HG03460 (cell line): ENCODE measurements at regions not wholly inside any gene's neighbourhood (a gene's known extent, or its start where the extent isn't known, plus 50 kb on each side); places are given as distances from the start of the nearest gene placed in this dataset.

Experiments
- ATAC-seq: cut with Tn5 transposase; IDR thresholded peaks from one replicate; pipeline ENCODE4 v1.9.1; 2021; ENCODE audit not compliant: unreplicated experiment

DNA sequence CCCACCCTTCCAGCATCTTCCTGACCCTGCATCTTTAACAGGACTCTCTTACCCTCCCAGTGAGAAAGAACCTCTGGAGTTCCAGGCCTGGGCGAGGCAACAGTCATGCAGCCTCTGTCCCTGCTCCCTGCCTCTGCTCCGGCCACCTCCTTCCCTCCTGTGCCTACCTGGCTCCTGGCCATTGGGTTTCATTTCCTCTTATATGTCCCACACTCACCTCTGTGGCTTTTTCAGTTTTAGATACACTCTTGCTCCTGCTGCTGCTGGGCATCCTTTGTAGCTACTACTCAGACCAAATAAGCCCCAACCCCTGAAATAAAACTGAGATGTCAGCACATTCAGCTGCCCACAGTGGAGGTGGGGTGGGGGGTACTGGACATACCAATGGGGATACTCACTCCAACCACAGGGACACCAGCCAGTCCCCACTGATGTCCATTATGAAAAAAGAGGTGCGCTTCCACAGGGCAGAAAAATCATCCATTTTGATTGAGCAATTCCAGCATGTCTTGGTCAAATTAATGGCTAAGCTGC, 99.1 kb upstream of the NRXN3 start:
- ATAC-seq = no peak

DNA sequence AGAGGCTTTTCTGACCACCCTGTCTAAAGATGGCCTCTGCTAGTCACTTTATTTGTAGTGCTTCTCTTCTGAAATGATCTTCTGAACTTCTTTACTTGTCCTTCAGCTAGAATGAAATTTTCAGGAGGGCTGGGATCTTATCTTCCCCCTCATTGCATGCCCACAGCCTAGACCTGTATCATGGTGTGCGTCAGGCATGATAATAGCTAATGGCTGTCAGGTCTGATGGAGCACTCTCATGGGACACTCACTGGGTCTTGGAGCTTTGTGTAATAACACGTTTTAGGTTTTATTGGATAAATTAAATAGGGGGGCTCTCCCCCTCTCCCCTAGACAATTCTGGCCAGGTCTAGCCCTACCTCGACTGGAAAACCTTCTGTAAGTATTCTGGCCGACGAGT, 97.1 kb upstream of the NRXN3 start:
- no peak for ATAC-seq

DNA sequence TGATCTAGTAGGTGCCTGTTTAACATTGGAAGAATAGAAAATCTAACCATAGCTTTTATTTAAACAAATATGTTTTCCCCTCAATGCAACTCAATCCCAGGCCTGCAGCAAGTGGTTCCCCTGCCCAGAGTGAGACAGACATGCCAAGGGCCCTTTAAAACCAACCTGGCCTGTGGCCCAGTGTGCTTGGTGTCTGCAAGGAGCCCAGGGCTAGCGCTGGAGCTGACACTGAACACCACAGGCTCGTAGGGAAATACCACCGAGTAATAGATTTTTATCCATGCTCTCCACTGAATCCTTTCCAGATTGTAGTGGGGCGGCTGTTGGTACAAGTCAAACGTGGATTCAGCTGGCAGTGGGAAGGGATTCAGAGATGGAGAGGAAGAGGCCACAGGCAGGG, 95.6 kb upstream of the NRXN3 start:
- no peak for ATAC-seq

DNA sequence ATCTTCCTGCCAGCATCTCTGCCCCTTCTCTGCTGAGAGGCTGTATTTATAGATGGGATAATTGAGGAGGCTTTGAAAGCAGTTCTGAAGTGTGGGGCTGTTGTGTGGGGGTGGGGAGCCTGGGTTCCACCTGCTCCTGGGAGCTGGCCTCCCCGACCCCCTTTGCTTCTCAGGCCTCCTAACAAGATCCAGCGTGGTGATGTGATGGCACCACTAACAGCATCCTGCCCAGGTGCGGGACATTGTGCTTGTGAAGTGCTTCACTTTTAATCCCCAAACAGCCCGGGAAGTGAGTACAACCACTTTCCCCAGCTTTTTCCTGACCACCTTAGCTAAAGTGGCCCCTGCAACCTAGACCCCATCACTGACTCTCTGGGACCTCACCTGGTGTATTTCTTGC, 95.1 kb upstream of the NRXN3 start:
- no peak for ATAC-seq

DNA sequence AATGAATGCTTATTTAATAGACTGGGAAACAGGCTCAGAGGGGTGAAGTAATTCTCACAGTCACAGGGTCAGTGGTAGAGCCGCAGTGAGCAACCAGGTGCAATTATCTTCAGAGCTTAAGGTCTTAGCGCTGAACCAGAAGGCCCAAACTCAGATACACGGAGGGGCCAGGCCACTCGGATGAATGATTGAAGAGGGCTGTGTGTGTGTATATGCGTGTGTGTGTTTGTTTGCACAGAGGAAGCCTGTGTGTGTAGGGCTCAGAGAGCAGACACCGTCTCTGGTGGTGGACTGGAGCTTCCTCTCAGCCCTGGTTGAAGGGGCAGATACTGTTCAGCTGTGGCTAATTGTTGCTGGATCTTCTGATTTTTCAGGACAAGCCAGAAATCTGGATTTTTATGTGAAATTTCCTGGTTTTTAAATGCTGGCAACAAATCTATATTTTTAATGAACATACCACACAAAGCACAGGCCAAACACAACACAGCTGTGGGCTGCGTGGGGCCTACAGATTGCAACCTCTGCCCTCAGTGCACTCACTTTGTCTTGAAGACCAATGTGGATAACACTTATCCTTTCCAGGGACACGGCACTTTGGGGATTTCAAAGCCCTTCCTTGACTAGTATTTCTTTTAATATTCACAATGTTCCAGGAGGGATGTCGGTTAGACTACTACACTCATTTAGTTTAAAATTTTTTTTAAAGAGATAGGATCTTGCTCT, 94.5 kb upstream of the NRXN3 start:
- no peak for ATAC-seq

DNA sequence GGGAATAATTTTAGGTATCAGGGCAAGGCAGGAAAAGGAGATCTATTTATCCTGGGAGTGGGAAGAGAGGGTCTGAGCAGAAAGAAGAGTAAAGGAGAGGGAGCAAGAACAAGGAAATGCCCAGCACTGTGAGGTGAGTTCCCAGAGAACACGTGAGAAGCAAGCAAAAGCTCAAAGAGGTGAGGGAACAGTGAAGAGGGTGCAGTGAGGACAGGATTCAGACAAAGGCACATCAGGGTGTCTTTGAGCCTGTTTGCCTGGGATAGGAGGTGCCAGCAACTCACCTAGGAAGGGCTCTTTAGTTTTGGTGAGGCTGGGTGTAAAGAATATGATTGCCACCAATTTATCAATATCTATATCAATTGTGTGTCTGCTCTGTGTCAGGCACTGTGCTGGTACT, 88.9 kb upstream of the NRXN3 start:
- no peak for ATAC-seq

DNA sequence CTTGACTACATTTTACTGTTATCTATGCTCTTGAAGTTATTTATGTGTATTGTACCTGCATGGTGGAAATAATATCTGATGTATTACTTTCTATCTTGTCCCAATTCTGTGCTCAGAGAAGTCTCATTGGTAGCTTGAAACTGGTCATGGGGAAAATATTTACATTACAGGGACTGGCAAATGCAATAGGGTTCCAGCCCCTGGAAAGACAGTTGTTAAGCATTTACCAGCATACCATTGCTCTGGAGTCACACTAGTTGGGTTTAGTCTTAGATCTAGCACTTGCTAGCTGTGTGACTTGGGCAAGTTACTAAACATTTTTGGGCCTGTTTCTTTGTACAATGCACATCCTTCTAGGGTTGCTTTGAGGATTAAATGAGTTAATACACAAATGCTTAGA, 86.3 kb upstream of the NRXN3 start:
- ATAC-seq = no peak

DNA sequence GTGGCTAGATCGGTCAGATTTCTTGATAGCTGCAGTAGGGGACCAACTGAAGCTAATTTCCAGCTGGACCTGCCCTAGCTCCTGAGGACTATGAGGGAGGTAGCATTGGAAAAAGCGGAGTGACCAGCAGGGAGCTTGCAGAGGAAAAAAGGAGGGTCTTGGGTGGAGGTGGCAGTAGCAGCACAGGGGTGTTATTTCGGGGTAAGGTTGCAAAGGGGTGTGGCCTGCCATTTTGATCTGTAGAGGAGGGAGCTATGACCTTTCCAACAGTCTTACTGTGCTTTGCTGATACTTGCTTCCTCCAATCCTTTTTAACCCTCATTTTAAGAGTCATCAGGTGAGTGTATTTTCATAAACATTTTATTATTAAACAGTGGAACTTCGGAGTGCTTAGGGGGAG, 83.8 kb upstream of the NRXN3 start:
- ATAC-seq = no peak

DNA sequence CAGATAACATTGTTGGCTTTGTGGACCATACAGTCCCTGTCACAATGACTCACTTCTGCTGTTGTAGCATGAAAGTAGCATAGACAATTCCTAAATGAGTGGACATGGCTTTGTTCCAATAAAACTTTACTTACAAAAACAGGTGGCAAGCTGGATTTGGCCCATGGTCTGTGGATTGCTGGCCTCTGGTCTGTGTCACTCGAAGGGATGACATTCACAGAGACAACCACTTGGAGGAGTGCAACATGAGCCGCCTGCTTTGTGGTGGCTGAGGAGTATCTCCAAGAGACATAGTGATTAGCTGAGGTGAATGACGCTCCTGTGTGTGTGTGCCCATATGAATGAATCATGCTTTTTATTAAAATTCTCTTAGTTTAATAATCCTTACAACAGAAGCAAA, 81.3 kb upstream of the NRXN3 start:
- ATAC-seq = no peak

DNA sequence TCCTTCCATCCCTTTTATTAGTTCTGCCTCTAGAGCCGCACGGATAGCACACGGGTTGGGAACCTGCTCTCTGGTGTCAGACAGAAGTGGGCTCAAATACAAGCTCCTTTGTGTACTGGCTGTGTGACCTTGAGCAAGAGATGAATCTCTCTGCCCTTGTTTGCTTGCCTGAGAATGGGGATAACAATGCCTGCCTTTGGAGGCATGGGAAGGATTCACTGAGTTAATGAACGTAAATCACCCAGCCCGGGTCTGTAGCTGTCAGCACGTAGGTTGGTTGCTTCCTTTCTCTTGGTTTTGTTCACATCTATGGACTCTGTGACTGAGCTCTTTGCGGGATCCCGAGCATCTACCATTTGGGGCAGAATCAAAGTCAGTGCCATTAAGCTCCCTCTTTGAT, 79.3 kb upstream of the NRXN3 start:
- ATAC-seq = no peak

DNA sequence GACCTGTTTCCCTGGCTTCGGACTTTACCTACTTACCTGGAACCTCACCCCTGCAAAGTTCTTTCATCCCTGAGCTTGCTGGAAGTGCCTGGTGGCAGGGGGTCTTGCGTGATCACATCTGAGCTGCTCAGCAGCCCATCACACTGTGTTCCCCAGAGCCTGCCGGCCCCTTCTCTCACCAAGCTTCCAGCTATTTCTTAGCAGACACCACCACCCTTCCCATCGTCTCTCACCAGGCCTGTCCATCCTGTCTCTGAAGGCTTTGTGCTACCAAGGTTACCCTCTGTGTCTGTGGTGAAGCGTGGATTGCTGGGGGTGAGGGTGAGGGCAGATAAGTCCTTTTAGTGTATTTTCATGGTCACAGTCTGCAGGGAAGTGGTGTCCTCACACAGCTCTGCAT, 78.8 kb upstream of the NRXN3 start:
- no peak for ATAC-seq

DNA sequence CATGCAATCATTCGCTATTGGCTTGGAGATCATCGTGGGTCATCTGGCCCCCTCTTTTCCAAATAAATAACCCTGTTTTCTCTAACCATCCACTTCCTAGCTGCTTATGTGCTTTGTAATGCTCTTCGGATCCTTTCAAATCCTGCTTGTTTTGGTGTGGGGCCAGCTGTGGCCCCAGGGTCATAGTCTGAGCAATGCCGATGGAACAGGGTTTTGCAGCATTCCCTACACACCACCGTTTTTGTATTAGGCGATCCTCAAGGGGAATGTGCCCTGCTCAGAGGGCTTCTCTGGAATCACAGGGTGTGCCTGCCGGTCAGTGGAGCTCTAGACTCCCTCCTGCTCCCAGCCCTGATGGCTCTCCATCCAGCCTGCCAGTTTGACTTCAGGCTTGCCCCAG, 78.1 kb upstream of the NRXN3 start:
- ATAC-seq = no peak

DNA sequence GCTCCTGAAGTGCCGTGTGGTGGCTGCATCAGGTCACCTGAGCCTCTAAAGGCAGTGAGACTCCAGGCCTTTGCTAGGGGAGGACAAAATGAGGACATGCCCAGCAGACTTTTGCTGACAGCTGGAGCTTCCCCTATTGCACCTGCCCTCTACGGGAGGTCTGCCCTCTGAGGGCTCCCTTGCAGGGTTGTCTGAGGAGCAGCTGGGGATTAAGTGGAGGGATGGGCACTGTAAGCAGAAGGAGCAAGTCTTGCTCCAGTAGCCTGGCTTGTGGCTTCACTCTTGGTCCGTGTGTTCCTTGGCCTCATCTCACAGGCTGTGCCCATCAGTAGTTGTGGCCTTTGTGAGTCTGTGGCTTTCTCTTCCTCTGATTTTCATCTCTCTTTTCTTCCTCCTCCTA, 66.9 kb upstream of the NRXN3 start:
- ATAC-seq = no peak

DNA sequence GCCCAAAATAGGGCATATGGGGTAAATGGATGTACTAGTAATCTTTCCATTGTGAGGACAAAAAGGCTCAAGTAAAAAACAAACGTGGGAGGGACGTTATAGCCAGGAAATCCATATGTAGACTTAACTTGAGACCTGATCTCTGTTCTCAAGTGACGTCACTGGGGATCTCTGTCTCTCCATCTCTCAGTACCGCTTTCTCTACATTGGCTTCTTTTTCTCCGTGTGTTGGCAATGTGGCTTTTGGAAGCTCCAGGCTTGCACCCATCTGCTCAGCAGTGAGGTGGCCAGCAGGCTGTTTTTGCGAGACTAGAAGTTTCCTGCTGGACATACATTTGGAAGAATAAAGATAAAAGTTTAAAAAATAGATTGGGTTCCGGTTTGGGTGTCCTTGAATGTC, 66.0 kb upstream of the NRXN3 start:
- ATAC-seq = no peak

DNA sequence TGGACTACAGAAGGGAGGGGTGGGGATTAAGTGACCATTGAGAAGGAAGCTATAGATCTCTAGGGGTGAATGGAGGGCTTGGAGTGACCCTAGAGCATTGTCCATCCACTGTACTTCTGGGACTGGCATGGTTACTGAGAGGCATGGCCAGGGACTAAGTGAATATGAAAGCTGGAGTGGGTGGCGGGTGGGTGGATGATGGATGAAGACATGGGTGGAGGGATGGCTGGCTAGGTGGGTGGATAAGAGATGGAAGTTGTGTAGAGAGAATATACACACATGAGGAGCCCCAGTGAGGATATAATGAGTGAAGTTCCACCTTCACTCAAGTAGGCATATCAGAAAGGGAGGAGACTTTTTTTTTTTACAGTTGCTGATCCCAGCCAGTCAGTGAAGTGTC, 65.5 kb upstream of the NRXN3 start:
- no peak for ATAC-seq

DNA sequence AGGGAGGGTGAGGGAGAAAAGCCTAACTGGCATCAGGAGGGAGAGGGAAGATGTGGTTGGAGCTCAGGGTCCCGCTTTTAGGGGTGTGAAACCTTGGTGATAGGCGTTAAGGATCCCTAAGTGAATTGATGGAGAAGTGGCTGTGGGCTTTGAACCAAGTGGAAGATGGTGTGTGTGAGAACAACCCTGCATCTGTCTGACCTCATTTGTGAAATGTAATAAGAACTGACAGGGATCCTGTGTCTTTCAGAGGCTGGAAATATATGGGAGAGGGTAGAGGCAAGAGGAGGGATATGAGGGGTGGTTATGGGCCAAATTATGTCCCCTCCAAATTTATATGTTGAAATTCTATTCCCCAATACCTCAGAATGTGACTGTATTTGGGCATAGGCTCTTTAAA, 63.8 kb upstream of the NRXN3 start:
- no peak for ATAC-seq

DNA sequence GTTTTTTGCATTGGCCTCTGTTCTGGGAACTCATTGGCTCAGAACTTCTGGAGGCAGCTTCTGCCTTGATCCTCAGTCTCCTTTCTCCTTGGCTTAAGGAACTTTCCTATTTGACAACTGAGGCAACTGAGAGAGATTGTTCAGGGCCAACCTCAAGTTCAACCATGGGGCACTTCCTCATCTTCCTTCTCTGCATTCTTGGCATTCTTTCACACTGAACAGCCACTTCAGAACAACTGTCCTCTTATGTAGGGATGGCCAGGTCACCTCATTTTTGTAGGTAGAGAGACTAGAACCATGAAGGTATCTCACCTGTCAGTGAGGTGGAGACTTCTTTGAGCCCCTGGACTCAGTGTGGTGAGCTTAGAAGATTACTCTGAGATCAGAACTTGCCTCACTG, 63.0 kb upstream of the NRXN3 start:
- ATAC-seq = no peak

DNA sequence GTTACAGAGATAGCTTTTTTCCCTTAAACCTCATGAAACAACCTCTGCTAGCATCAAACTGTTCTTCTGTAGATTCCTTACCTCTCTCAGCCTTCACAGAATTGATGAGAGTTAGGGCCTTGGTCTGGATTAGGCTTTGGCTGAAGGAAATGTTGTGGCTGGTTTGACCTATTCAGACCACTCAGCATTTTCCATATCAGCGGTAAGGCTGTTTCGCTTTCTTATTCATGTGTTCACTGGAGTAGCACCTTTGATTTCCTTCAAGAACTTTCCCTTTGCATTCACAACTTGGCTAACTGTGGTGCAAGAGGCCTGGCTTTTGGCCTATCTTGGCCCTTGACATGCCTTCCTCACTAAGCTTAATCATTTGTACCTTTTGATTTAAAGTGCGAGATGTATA, 50.7 kb upstream of the NRXN3 start:
- no peak for ATAC-seq
